ENCODE measurements at regions not wholly inside any gene's neighbourhood (a gene's known extent, or its start where the extent isn't known, plus 50 kb on each side); places are given as distances from the start of the nearest gene placed in this dataset.

DNA sequence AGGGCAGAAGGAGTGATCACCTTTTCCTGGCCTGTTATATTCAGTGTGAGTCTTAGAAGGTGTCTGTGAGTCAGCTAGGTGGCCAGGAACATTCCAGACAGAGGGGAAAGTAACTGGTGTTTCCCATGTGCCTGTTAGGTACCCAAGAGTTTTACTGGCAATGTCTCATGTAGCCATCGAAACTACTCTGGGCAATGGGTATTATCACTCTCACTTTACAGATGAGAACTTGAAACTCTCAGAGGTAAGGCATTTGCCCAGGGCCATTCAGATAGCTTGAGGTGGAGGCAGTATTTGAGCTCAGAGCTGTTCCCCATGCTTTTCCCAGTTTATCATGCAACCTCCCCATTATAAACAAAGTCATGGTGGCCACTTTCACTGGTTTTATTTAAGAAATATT lies 80.4 kb upstream of the NHS start:
- TF ChIP-seq, protein P1, sequence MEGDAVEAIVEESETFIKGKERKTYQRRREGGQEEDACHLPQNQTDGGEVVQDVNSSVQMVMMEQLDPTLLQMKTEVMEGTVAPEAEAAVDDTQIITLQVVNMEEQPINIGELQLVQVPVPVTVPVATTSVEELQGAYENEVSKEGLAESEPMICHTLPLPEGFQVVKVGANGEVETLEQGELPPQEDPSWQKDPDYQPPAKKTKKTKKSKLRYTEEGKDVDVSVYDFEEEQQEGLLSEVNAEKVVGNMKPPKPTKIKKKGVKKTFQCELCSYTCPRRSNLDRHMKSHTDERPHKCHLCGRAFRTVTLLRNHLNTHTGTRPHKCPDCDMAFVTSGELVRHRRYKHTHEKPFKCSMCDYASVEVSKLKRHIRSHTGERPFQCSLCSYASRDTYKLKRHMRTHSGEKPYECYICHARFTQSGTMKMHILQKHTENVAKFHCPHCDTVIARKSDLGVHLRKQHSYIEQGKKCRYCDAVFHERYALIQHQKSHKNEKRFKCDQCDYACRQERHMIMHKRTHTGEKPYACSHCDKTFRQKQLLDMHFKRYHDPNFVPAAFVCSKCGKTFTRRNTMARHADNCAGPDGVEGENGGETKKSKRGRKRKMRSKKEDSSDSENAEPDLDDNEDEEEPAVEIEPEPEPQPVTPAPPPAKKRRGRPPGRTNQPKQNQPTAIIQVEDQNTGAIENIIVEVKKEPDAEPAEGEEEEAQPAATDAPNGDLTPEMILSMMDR (IDR thresholded peaks at IDR 0.05 in 2 of 3, conservative IDR thresholded peaks at IDR 0.05 in 1 of 3; ENCODE audit: borderline replicate concordance in 1 of 3, insufficient read depth in 1 of 3, low read depth in 2 of 3, low read length in 2 of 3): no peak
- TF ChIP-seq, protein P2, sequence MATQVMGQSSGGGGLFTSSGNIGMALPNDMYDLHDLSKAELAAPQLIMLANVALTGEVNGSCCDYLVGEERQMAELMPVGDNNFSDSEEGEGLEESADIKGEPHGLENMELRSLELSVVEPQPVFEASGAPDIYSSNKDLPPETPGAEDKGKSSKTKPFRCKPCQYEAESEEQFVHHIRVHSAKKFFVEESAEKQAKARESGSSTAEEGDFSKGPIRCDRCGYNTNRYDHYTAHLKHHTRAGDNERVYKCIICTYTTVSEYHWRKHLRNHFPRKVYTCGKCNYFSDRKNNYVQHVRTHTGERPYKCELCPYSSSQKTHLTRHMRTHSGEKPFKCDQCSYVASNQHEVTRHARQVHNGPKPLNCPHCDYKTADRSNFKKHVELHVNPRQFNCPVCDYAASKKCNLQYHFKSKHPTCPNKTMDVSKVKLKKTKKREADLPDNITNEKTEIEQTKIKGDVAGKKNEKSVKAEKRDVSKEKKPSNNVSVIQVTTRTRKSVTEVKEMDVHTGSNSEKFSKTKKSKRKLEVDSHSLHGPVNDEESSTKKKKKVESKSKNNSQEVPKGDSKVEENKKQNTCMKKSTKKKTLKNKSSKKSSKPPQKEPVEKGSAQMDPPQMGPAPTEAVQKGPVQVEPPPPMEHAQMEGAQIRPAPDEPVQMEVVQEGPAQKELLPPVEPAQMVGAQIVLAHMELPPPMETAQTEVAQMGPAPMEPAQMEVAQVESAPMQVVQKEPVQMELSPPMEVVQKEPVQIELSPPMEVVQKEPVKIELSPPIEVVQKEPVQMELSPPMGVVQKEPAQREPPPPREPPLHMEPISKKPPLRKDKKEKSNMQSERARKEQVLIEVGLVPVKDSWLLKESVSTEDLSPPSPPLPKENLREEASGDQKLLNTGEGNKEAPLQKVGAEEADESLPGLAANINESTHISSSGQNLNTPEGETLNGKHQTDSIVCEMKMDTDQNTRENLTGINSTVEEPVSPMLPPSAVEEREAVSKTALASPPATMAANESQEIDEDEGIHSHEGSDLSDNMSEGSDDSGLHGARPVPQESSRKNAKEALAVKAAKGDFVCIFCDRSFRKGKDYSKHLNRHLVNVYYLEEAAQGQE (IDR thresholded peaks at IDR 0.05; ENCODE audit: low read depth): no peak
- TF ChIP-seq EZH2 (IDR thresholded peaks at IDR 0.05) (no peak), CBX3 (IDR thresholded peaks at IDR 0.05; ENCODE audit: low read depth) (no peak), POLR2A (IDR thresholded peaks at IDR 0.05; ENCODE audit: borderline replicate concordance, extremely low read depth, insufficient read depth, insufficient read length) (no peak), SIN3A (IDR thresholded peaks at IDR 0.05; ENCODE audit: low read depth) (no peak), FOSL1 (IDR thresholded peaks at IDR 0.05; ENCODE audit: low read depth) (no peak), ZNF274 (IDR thresholded peaks at IDR 0.05; ENCODE audit: low read depth, low read length) (no peak), EZH2phosphoT487 (IDR thresholded peaks at IDR 0.05; ENCODE audit: borderline replicate concordance) (no peak)
